Activated naive CD4-positive, alpha-beta T cell treated with anti-CD3 and anti-CD28 coated beads for 36 hours (primary cell): ENCODE measurements at regions not wholly inside any gene's neighbourhood (a gene's known extent, or its start where the extent isn't known, plus 50 kb on each side); places are given as distances from the start of the nearest gene placed in this dataset.

Experiments
- CTCF ChIA-PET: fragments of 350-600 bp; sonication (Branson Sonifier 250); formaldehyde crosslinking; loops from one replicate; lab custom pipeline; 2021; ENCODE audit warnings: antibody characterized with exemption; lab: Charles Lee
- DNase-seq: peaks from one replicate; pipeline ENCODE4 v3.0.0-alpha.2; 2020
- H3K27ac Mint-ChIP-seq: one replicate; pipeline ENCODE4 v1.8.0; 2021; ENCODE audit warnings: mild to moderate bottlenecking, mixed read lengths
- H3K27me3 Mint-ChIP-seq: one replicate; pipeline ENCODE4 v1.8.0; 2021; ENCODE audit warnings: low read depth, mixed read lengths
- H3K36me3 Mint-ChIP-seq: one replicate; pipeline ENCODE4 v1.8.0; 2021; ENCODE audit warnings: low read depth, mixed read lengths
- H3K4me1 Mint-ChIP-seq: one replicate; pipeline ENCODE4 v1.8.0; 2021; ENCODE audit warnings: low read depth, mixed read lengths
- H3K4me3 Mint-ChIP-seq: one replicate; pipeline ENCODE4 v1.8.0; 2021; ENCODE audit warnings: mild to moderate bottlenecking, moderate library complexity, mixed read lengths
- H3K9me3 Mint-ChIP-seq: one replicate; pipeline ENCODE4 v1.8.0; 2021; ENCODE audit warnings: mixed read lengths
- intact Hi-C: fragments of 100-400 bp; cut with micrococcal nuclease; formaldehyde crosslinking; loops from one replicate; pipeline ENCODE4 v1.15.1; 2023

GRCh38 chr1:230591678-230592077, 50.6 kb upstream of the COG2 start:
- Mint-ChIP-seq H3K9me3 (no peaks in the 10 kb centered on the region), H3K27me3 (peaks cover 22% of the 10 kb centered on the region), H3K4me3 (no peak overlapping the region), H3K36me3 (no peaks in the 10 kb centered on the region), H3K27ac (no peak overlapping the region), H3K4me1 (no peaks in the 10 kb centered on the region)
- CTCF ChIA-PET: no interaction called here
- intact Hi-C loops: no loop called here
- DNase-seq: no peak

GRCh38 chr1:230589951-230590350, 52.3 kb upstream of the COG2 start:
- intact Hi-C loops: no loop called here
- CTCF ChIA-PET: no interaction called here
- Mint-ChIP-seq H3K36me3 (no peaks in the 10 kb centered on the region), H3K4me1 (no peaks in the 10 kb centered on the region), H3K4me3 (no peak overlapping the region), H3K9me3 (no peaks in the 10 kb centered on the region), H3K27ac (no peak overlapping the region), H3K27me3 (peaks cover 18% of the 10 kb centered on the region)
- DNase-seq: no peak

GRCh38 chr1:230588323-230588746, 53.9 kb upstream of the COG2 start:
- Mint-ChIP-seq H3K9me3 (no peaks in the 10 kb centered on the region), H3K27me3 (peaks cover 21% of the 10 kb centered on the region), H3K4me1 (no peaks in the 10 kb centered on the region), H3K27ac (no peak overlapping the region), H3K4me3 (no peak overlapping the region), H3K36me3 (no peaks in the 10 kb centered on the region)
- DNase-seq: no peak
- CTCF ChIA-PET: no interaction called here
- intact Hi-C loops: no loop called here

- CTCF ChIA-PET: no interaction called here
Measured at GRCh38 chr1:230587061-230587460, 55.2 kb upstream of the COG2 start.

GRCh38 chr1:230584660-230585059, 57.6 kb upstream of the COG2 start:
- H3K9me3 Mint-ChIP-seq: no peaks in the 10 kb centered on the region
- no peak overlapping the region for H3K27ac Mint-ChIP-seq
- CTCF ChIA-PET: no interaction called here
- H3K36me3 Mint-ChIP-seq: no peaks in the 10 kb centered on the region
- intact Hi-C loops: no loop called here
- no peak for DNase-seq
- peaks cover 22% of the 10 kb centered on the region for H3K27me3 Mint-ChIP-seq
- H3K4me1 Mint-ChIP-seq: no peaks in the 10 kb centered on the region
- H3K4me3 Mint-ChIP-seq: no peak overlapping the region

More at GRCh38 chr1:230587061-230587460, 55.2 kb upstream of the COG2 start:
- Mint-ChIP-seq H3K27me3 (peaks cover 16% of the 10 kb centered on the region), H3K4me3 (no peak overlapping the region), H3K4me1 (no peaks in the 10 kb centered on the region), H3K36me3 (no peaks in the 10 kb centered on the region), H3K9me3 (no peaks in the 10 kb centered on the region), H3K27ac (no peak overlapping the region)
- intact Hi-C loops: no loop called here
- no peak for DNase-seq

GRCh38 chr1:230581446-230582079, 60.7 kb upstream of the COG2 start:
- CTCF ChIA-PET: no interaction called here
- H3K36me3 Mint-ChIP-seq: no peaks in the 10 kb centered on the region
- DNase-seq: no peak
- no peak overlapping the region for H3K4me3 Mint-ChIP-seq
- H3K9me3 Mint-ChIP-seq: no peaks in the 10 kb centered on the region
- intact Hi-C loops: no loop called here
- no peaks in the 10 kb centered on the region for H3K4me1 Mint-ChIP-seq
- H3K27ac Mint-ChIP-seq: no peak overlapping the region
- peaks cover 23% of the 10 kb centered on the region for H3K27me3 Mint-ChIP-seq

GRCh38 chr1:230578616-230579015, 63.7 kb upstream of the COG2 start:
- DNase-seq: no peak
- intact Hi-C loops: no loop called here
- no peak overlapping the region for H3K4me3 Mint-ChIP-seq
- H3K9me3 Mint-ChIP-seq: no peaks in the 10 kb centered on the region
- no peaks in the 10 kb centered on the region for H3K36me3 Mint-ChIP-seq
- CTCF ChIA-PET: no interaction called here
- H3K27ac Mint-ChIP-seq: no peak overlapping the region
- peaks cover 26% of the 10 kb centered on the region for H3K27me3 Mint-ChIP-seq
- no peaks in the 10 kb centered on the region for H3K4me1 Mint-ChIP-seq

- Mint-ChIP-seq H3K27me3 (peaks cover 28% of the 10 kb centered on the region), H3K4me3 (no peak overlapping the region), H3K27ac (no peak overlapping the region), H3K36me3 (no peaks in the 10 kb centered on the region), H3K4me1 (no peaks in the 10 kb centered on the region), H3K9me3 (no peaks in the 10 kb centered on the region)
- CTCF ChIA-PET: no interaction called here
- DNase-seq: no peak
- intact Hi-C loops: no loop called here
Measured at GRCh38 chr1:230577537-230577936, 64.7 kb upstream of the COG2 start.

GRCh38 chr1:230575886-230576500, 66.3 kb upstream of the COG2 start:
- Mint-ChIP-seq H3K36me3 (no peaks in the 10 kb centered on the region), H3K27ac (no peak overlapping the region), H3K9me3 (no peaks in the 10 kb centered on the region), H3K4me1 (no peaks in the 10 kb centered on the region), H3K4me3 (no peak overlapping the region), H3K27me3 (peaks cover 26% of the 10 kb centered on the region)
- intact Hi-C loops: no loop called here
- CTCF ChIA-PET: no interaction called here
- DNase-seq: no peak

- Mint-ChIP-seq H3K4me3 (no peak overlapping the region), H3K27me3 (peaks cover 27% of the 10 kb centered on the region), H3K36me3 (no peaks in the 10 kb centered on the region), H3K9me3 (no peaks in the 10 kb centered on the region), H3K27ac (no peak overlapping the region), H3K4me1 (no peaks in the 10 kb centered on the region)
- intact Hi-C loops: no loop called here
- CTCF ChIA-PET: interaction anchor here (0.6 kb wide), 1 partner anchor 187 kb away, joined by 3 read pairs; no protein-coding TSS in a partner anchor
- no peak for DNase-seq
Measured at GRCh38 chr1:230574502-230574901, 67.8 kb upstream of the COG2 start.

- CTCF ChIA-PET: interaction anchor here (0.6 kb wide), 1 partner anchor 188 kb away, joined by 3 read pairs; no protein-coding TSS in a partner anchor
- Mint-ChIP-seq H3K27ac (no peak overlapping the region), H3K36me3 (no peaks in the 10 kb centered on the region), H3K27me3 (peaks cover 26% of the 10 kb centered on the region), H3K4me3 (no peak overlapping the region), H3K9me3 (no peaks in the 10 kb centered on the region), H3K4me1 (no peaks in the 10 kb centered on the region)
- intact Hi-C loops: no loop called here
- DNase-seq: no peak
Measured at GRCh38 chr1:230573658-230574057, 68.6 kb upstream of the COG2 start.

GRCh38 chr1:230572121-230573105, 69.9 kb upstream of the COG2 start:
- CTCF ChIA-PET: no interaction called here
- no peaks in the 10 kb centered on the region for H3K36me3 Mint-ChIP-seq
- no peaks in the 10 kb centered on the region for H3K9me3 Mint-ChIP-seq
- no peaks in the 10 kb centered on the region for H3K4me1 Mint-ChIP-seq
- intact Hi-C loops: no loop called here
- no peak overlapping the region for H3K4me3 Mint-ChIP-seq
- DNase-seq: no peak
- peaks cover 20% of the 10 kb centered on the region for H3K27me3 Mint-ChIP-seq
- H3K27ac Mint-ChIP-seq: no peak overlapping the region
